ENCODE measurements at regions not wholly inside any gene's neighbourhood (a gene's known extent, or its start where the extent isn't known, plus 50 kb on each side); places are given as distances from the start of the nearest gene placed in this dataset.

- peak; percentile 49 for DNase-seq
- Histone ChIP-seq H3K4me2 (ENCODE audit: low read depth, low read length) (peak overlapping the region; percentile 4; the same call in 1 of the 2 replicates), H3K9me3 (replicated peaks; ENCODE audit: insufficient read depth, low read length) (no peaks in the 10 kb centered on the region), H3K27me3 (replicated peaks; ENCODE audit: insufficient read depth, low read length) (peaks cover 48% of the 10 kb centered on the region), H3K4me3 (ENCODE audit: low read length) (no peak overlapping the region), H3F3A (ENCODE audit: insufficient read depth, low read length) (peaks cover 18% of the 10 kb centered on the region), H3K9ac (ENCODE audit: low read length) (no peak overlapping the region), H3K36me3 (replicated peaks; ENCODE audit: insufficient read depth, low read length) (no peaks in the 10 kb centered on the region), H2AFZ (ENCODE audit: low read length) (no peak overlapping the region), H3K4me1 (ENCODE audit: low read length) (peaks cover 52% of the 10 kb centered on the region), H3K79me2 (ENCODE audit: low read length) (no peaks in the 10 kb centered on the region), H3K9me2 (replicated peaks; ENCODE audit: insufficient read depth, low read length) (no peaks in the 10 kb centered on the region), H4K20me1 (ENCODE audit: insufficient read depth, low read length) (no peaks in the 10 kb centered on the region), H3K27ac (ENCODE audit: low read length) (no peak overlapping the region)
- TF ChIP-seq EZH2phosphoT487 (IDR thresholded peaks at IDR 0.05; ENCODE audit: low read length) (no peak), CTCF (IDR thresholded peaks at IDR 0.05; ENCODE audit: low read length) (no peak), EZH2 (optimal IDR thresholded peaks at IDR 0.05; ENCODE audit: low read depth, low read length) (no peak)
Observed at GRCh38 chr1:172902861-172903381, 147.8 kb downstream of the TNFSF18 start.

- TF ChIP-seq EZH2 (optimal IDR thresholded peaks at IDR 0.05; ENCODE audit: low read depth, low read length) = no peak
- TF ChIP-seq CTCF (IDR thresholded peaks at IDR 0.05; ENCODE audit: low read length) = no peak
- TF ChIP-seq EZH2phosphoT487 (IDR thresholded peaks at IDR 0.05; ENCODE audit: low read length) = no peak
- Histone ChIP-seq H4K20me1 (ENCODE audit: insufficient read depth, low read length) (no peaks in the 10 kb centered on the region), H3K4me2 (ENCODE audit: low read depth, low read length) (no peak overlapping the region), H3K36me3 (replicated peaks; ENCODE audit: insufficient read depth, low read length) (no peaks in the 10 kb centered on the region), H3K79me2 (ENCODE audit: low read length) (no peaks in the 10 kb centered on the region), H3K4me3 (ENCODE audit: low read length) (no peak overlapping the region), H3K4me1 (ENCODE audit: low read length) (peaks cover 52% of the 10 kb centered on the region), H3K9me3 (replicated peaks; ENCODE audit: insufficient read depth, low read length) (no peaks in the 10 kb centered on the region), H2AFZ (ENCODE audit: low read length) (no peak overlapping the region), H3K27ac (ENCODE audit: low read length) (no peak overlapping the region), H3F3A (ENCODE audit: insufficient read depth, low read length) (peaks cover 18% of the 10 kb centered on the region), H3K9me2 (replicated peaks; ENCODE audit: insufficient read depth, low read length) (no peaks in the 10 kb centered on the region), H3K27me3 (replicated peaks; ENCODE audit: insufficient read depth, low read length) (peaks cover 40% of the 10 kb centered on the region), H3K9ac (ENCODE audit: low read length) (no peak overlapping the region)
- no peak for DNase-seq
Observed at GRCh38 chr1:172903581-172904220, 147.0 kb downstream of the TNFSF18 start.

GRCh38 chr1:172905452-172905851 lies 145.3 kb downstream of the TNFSF18 start:
- no peak overlapping the region for H3K27ac ChIP-seq (ENCODE audit: low read length)
- no peak overlapping the region for H3K4me3 ChIP-seq (ENCODE audit: low read length)
- no peaks in the 10 kb centered on the region for H3K36me3 ChIP-seq (replicated peaks; ENCODE audit: insufficient read depth, low read length)
- no peak overlapping the region for H3K4me2 ChIP-seq (ENCODE audit: low read depth, low read length)
- H4K20me1 ChIP-seq (ENCODE audit: insufficient read depth, low read length) = no peaks in the 10 kb centered on the region
- no peak overlapping the region for H3K9ac ChIP-seq (ENCODE audit: low read length)
- no peak for TF ChIP-seq CTCF (IDR thresholded peaks at IDR 0.05; ENCODE audit: low read length)
- TF ChIP-seq EZH2 (optimal IDR thresholded peaks at IDR 0.05; ENCODE audit: low read depth, low read length) = no peak
- no peak for TF ChIP-seq EZH2phosphoT487 (IDR thresholded peaks at IDR 0.05; ENCODE audit: low read length)
- H2AFZ ChIP-seq (ENCODE audit: low read length) = no peak overlapping the region
- no peak for DNase-seq
- no peaks in the 10 kb centered on the region for H3K9me3 ChIP-seq (replicated peaks; ENCODE audit: insufficient read depth, low read length)
- H3K4me1 ChIP-seq (ENCODE audit: low read length) = peaks cover 51% of the 10 kb centered on the region
- peaks cover 32% of the 10 kb centered on the region for H3K27me3 ChIP-seq (replicated peaks; ENCODE audit: insufficient read depth, low read length)
- H3F3A ChIP-seq (ENCODE audit: insufficient read depth, low read length) = peaks cover 18% of the 10 kb centered on the region
- H3K9me2 ChIP-seq (replicated peaks; ENCODE audit: insufficient read depth, low read length) = no peaks in the 10 kb centered on the region
- H3K79me2 ChIP-seq (ENCODE audit: low read length) = no peaks in the 10 kb centered on the region

All from MM.1S (cell line).